Limb (tissue), 2 donors: ENCODE measurements at regions not wholly inside any gene's neighbourhood (a gene's known extent, or its start where the extent isn't known, plus 50 kb on each side); places are given as distances from the start of the nearest gene placed in this dataset.

Source experiments
- DNase-seq, 2 donors: peaks; one replicate each; pipeline ENCODE4 v3.0.0-alpha.2; 2016; ENCODE audit errors: extremely low spot score in 2 of 2

- no peak for DNase-seq
Observed at GRCh38 chr9:91040371-91041215, 239.0 kb downstream of the SYK start.

GRCh38 chr9:91042024-91042423, 240.4 kb downstream of the SYK start:
- DNase-seq: no peak

- no peak for DNase-seq
Observed at GRCh38 chr9:91042541-91042940, 240.9 kb downstream of the SYK start.

DNA sequence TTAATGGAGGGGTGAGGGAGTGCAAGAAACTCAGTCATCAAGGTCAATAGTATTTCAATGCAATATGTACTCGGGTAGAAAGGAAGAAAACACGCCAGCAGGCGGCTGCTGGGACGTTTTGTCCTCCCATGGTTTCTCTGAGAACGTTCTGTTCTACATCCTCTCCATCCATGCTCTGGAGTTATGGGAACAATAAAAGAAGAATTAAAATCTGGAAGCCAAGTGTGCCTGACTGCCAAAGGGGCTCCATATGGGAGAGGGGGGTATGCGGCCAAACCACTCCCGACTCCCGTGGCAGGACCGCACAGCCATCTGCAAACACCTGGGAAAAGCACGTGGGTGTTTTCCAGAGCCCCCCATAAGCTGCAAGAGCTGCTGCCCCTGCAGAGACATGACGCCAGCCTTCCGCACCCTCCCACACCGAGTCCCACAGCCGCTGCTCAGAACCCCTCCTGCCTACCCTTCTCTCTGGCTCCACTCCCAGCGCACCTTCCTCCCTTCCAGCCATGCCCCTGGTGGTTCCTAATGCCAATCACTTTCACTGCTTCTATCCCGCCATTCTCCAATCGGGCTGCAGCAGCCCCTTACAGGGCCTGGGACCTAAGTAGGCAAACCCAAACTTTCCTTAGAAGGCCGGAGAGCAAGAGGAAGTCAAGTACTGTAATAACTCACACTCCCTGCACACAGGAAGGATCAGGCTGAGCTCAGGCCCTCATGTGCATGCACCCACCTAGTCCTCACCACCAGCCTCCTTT, 241.6 kb downstream of the SYK start:
- no peak for DNase-seq

DNA sequence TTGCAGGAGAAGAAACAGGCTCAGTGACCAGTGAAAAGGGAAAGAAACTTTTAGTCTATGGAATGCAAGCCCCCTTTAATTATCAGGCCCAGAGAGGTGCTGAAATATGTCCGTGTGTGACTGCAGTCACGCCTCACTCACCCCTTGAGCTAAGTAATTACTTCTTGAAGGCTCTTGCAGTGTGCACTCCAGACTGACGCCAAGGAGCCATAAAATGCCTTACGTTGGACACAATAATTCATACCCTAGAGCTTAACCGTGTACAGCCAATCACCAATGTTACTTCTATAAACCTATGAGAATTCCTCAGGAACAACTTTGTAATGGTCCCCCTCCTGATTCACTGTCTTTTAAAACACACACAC, 242.2 kb downstream of the SYK start:
- no peak for DNase-seq

- DNase-seq: no peak
Observed at GRCh38 chr9:91044354-91044753, 242.7 kb downstream of the SYK start.

DNA sequence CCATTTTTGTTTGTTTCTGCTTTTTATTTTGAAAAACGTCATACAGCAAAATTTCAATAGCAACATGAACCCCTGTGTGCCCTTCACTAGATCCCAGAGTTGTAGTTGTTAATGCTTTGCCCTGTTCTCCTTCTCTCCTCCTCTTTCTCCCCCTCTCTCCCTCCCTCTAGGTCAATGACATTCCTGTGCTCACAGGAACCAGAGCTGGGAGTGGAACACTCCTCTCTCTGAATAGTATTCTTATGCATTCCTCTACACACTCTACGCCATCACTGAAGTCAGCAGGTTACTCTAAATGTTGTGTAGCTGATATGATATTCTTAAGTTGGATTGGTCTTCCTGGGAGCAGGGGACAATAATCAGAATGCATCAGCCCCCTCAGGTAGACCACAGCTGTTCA, 243.4 kb downstream of the SYK start:
- DNase-seq: no peak

DNA sequence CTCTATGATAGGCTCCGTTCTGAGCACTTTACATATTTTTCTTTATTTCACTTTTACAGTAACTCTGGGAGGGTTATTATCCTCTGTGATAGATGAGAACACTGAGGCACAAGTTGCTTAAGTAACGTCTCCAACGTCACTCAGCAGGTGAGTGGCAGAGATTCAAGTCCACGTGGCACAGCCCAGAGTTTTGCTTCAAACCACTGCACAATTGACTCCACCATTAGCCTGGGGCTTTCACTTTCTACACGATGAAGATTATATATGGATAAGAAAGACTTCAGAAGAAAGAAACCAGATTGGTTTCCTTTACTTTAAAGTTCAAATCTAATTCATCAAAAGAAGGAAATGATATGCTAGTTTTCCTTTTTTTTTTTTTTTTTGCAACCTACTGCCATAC, 245.9 kb downstream of the SYK start:
- no peak for DNase-seq

GRCh38 chr9:91047993-91048607, 246.5 kb downstream of the SYK start:
- DNase-seq: no peak

- DNase-seq: peak in 1 of 2 donors; percentile 3
Observed at GRCh38 chr9:91048749-91049148, 247.1 kb downstream of the SYK start.

DNA sequence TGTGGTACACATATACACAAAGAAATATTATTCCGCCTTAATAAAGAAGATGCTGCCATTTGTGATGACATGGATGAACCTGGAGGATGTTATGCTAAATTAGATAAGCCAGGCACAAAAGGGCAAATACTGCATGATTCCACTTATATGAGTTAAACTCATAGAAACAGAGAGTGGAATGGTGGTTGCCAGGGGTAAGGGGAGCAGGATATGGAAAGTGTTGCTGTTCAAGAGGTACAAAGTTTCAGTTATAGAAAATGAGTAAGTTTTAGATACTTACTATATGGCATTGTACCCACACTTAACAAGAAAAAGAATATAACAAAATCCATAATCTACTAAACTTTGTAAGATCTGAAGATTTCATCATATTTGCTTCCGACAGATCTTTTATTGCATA, 252.2 kb downstream of the SYK start:
- DNase-seq: no peak

- DNase-seq: no peak
Observed at GRCh38 chr9:91055845-91056244, 254.2 kb downstream of the SYK start.

- DNase-seq: no peak
Observed at GRCh38 chr9:91056486-91056885, 254.9 kb downstream of the SYK start.

GRCh38 chr9:91056917-91057316, 255.3 kb downstream of the SYK start:
- DNase-seq: no peak

DNA sequence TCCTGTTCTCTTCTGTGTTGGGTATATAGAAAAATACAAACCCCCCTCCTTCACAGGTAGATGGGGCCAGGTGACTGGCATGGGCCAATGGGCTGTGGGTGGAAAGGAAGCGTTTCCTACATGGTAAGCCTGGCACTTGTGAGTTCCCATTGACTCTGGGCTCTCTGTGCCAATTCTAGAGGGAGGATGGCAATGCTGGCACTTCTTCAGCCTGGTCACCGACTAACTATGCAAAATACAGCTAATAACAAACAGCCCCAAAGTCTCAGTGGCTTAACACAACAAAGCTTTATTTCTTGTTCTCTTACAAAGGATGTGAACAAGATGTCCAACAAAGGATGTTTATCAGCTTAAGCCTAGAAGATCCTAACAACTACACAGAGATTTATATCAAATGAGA, 258.1 kb downstream of the SYK start:
- DNase-seq: no peak

- peak in 1 of 2 donors; percentile 12 for DNase-seq
Observed at GRCh38 chr9:91060520-91061343, 259.1 kb downstream of the SYK start.

GRCh38 chr9:91061506-91061905, 259.9 kb downstream of the SYK start:
- no peak for DNase-seq

GRCh38 chr9:91062281-91062680, 260.7 kb downstream of the SYK start:
- DNase-seq: no peak

- DNase-seq: no peak
Observed at GRCh38 chr9:91063471-91063870, 261.9 kb downstream of the SYK start.

GRCh38 chr9:91065231-91066041, 263.8 kb downstream of the SYK start:
- DNase-seq: no peak

GRCh38 chr9:91066042-91066415, 264.4 kb downstream of the SYK start:
- no peak for DNase-seq
